Activated naive CD8-positive, alpha-beta T cell treated with anti-CD3 and anti-CD28 coated beads for 36 hours (primary cell): ENCODE measurements at regions not wholly inside any gene's neighbourhood (a gene's known extent, or its start where the extent isn't known, plus 50 kb on each side); places are given as distances from the start of the nearest gene placed in this dataset.

ENCODE experiments used
- DNase-seq: peaks from one replicate; pipeline ENCODE4 v3.0.0; 2021
- H3K27ac Mint-ChIP-seq: one replicate; pipeline ENCODE4 v1.8.0; 2022; ENCODE audit warnings: mild to moderate bottlenecking, moderate library complexity, mixed read lengths
- H3K27me3 Mint-ChIP-seq: one replicate; pipeline ENCODE4 v1.8.0; 2022; ENCODE audit warnings: mild to moderate bottlenecking, mixed read lengths
- H3K36me3 Mint-ChIP-seq: one replicate; pipeline ENCODE4 v1.8.0; 2021; ENCODE audit warnings: mild to moderate bottlenecking, mixed read lengths
- H3K4me1 Mint-ChIP-seq: one replicate; pipeline ENCODE4 v1.8.0; 2021; ENCODE audit warnings: mixed read lengths
- H3K4me3 Mint-ChIP-seq: one replicate; pipeline ENCODE4 v1.8.0; 2022; ENCODE audit warnings: mild to moderate bottlenecking, moderate library complexity, mixed read lengths
- H3K9me3 Mint-ChIP-seq: one replicate; pipeline ENCODE4 v1.8.0; 2022; ENCODE audit warnings: mixed read lengths

- Mint-ChIP-seq H3K27me3 (no peaks in the 10 kb centered on the region), H3K36me3 (no peaks in the 10 kb centered on the region), H3K4me3 (no peak overlapping the region), H3K4me1 (no peaks in the 10 kb centered on the region), H3K27ac (no peak overlapping the region), H3K9me3 (peaks cover 3% of the 10 kb centered on the region)
- no peak for DNase-seq
Observed at GRCh38 chr2:34909992-34910705, 1311.0 kb upstream of the FAM98A start.

- Mint-ChIP-seq H3K4me1 (no peaks in the 10 kb centered on the region), H3K9me3 (peaks cover 3% of the 10 kb centered on the region), H3K4me3 (no peak overlapping the region), H3K27me3 (no peaks in the 10 kb centered on the region), H3K27ac (no peak overlapping the region), H3K36me3 (no peaks in the 10 kb centered on the region)
- DNase-seq, result no peak
Observed at GRCh38 chr2:34907812-34908211, 1308.7 kb upstream of the FAM98A start.

- no peak overlapping the region for H3K27ac Mint-ChIP-seq
- no peaks in the 10 kb centered on the region for H3K4me1 Mint-ChIP-seq
- no peak overlapping the region for H3K4me3 Mint-ChIP-seq
Observed at GRCh38 chr2:34901739-34902138, 1302.6 kb upstream of the FAM98A start.

GRCh38 chr2:34899079-34899478, 1300.0 kb upstream of the FAM98A start:
- no peak for DNase-seq
- Mint-ChIP-seq H3K4me3 (no peak overlapping the region), H3K27ac (no peak overlapping the region), H3K27me3 (no peaks in the 10 kb centered on the region), H3K4me1 (no peaks in the 10 kb centered on the region), H3K36me3 (no peaks in the 10 kb centered on the region), H3K9me3 (no peaks in the 10 kb centered on the region)

More at GRCh38 chr2:34901739-34902138, 1302.6 kb upstream of the FAM98A start:
- H3K27me3 Mint-ChIP-seq, result no peaks in the 10 kb centered on the region
- DNase-seq, result no peak
- H3K9me3 Mint-ChIP-seq, result no peaks in the 10 kb centered on the region
- H3K36me3 Mint-ChIP-seq, result no peaks in the 10 kb centered on the region

GRCh38 chr2:34892766-34893165, 1293.7 kb upstream of the FAM98A start:
- Mint-ChIP-seq H3K4me3 (no peak overlapping the region), H3K27me3 (no peaks in the 10 kb centered on the region), H3K4me1 (no peaks in the 10 kb centered on the region), H3K9me3 (no peaks in the 10 kb centered on the region), H3K27ac (no peak overlapping the region), H3K36me3 (no peaks in the 10 kb centered on the region)
- no peak for DNase-seq

GRCh38 chr2:34892256-34892655, 1293.2 kb upstream of the FAM98A start:
- Mint-ChIP-seq H3K9me3 (no peaks in the 10 kb centered on the region), H3K36me3 (no peaks in the 10 kb centered on the region), H3K4me1 (no peaks in the 10 kb centered on the region), H3K27me3 (no peaks in the 10 kb centered on the region), H3K27ac (no peak overlapping the region), H3K4me3 (no peak overlapping the region)
- no peak for DNase-seq

GRCh38 chr2:34875091-34875745, 1276.1 kb upstream of the FAM98A start:
- Mint-ChIP-seq H3K4me1 (no peaks in the 10 kb centered on the region), H3K27me3 (no peaks in the 10 kb centered on the region), H3K36me3 (no peaks in the 10 kb centered on the region), H3K9me3 (no peaks in the 10 kb centered on the region), H3K4me3 (no peak overlapping the region), H3K27ac (no peak overlapping the region)
- no peak for DNase-seq

GRCh38 chr2:34853646-34854045, 1254.5 kb upstream of the FAM98A start:
- H3K27me3 Mint-ChIP-seq, result no peaks in the 10 kb centered on the region
- DNase-seq, result no peak
- H3K4me3 Mint-ChIP-seq, result no peak overlapping the region
- H3K9me3 Mint-ChIP-seq, result peaks cover 18% of the 10 kb centered on the region
- no peak overlapping the region for H3K27ac Mint-ChIP-seq
- no peaks in the 10 kb centered on the region for H3K4me1 Mint-ChIP-seq
- H3K36me3 Mint-ChIP-seq, result no peaks in the 10 kb centered on the region

- Mint-ChIP-seq H3K4me3 (no peak overlapping the region), H3K36me3 (no peaks in the 10 kb centered on the region)
Observed at GRCh38 chr2:34851804-34852203, 1252.7 kb upstream of the FAM98A start.

GRCh38 chr2:34849827-34850226, 1250.7 kb upstream of the FAM98A start:
- no peak for DNase-seq
- Mint-ChIP-seq H3K36me3 (no peaks in the 10 kb centered on the region), H3K9me3 (peaks cover 2% of the 10 kb centered on the region), H3K4me3 (no peak overlapping the region), H3K27ac (no peak overlapping the region), H3K27me3 (no peaks in the 10 kb centered on the region), H3K4me1 (no peaks in the 10 kb centered on the region)

More at GRCh38 chr2:34851804-34852203, 1252.7 kb upstream of the FAM98A start:
- Mint-ChIP-seq H3K27me3 (no peaks in the 10 kb centered on the region), H3K4me1 (no peaks in the 10 kb centered on the region), H3K9me3 (peaks cover 14% of the 10 kb centered on the region), H3K27ac (no peak overlapping the region)
- DNase-seq, result no peak

GRCh38 chr2:34848691-34849090, 1249.6 kb upstream of the FAM98A start:
- Mint-ChIP-seq H3K9me3 (peaks cover 2% of the 10 kb centered on the region), H3K4me3 (no peak overlapping the region), H3K36me3 (no peaks in the 10 kb centered on the region)

GRCh38 chr2:34848132-34848531, 1249.0 kb upstream of the FAM98A start:
- no peak for DNase-seq
- Mint-ChIP-seq H3K9me3 (peaks cover 2% of the 10 kb centered on the region), H3K36me3 (no peaks in the 10 kb centered on the region), H3K4me3 (no peak overlapping the region), H3K27me3 (no peaks in the 10 kb centered on the region), H3K4me1 (no peaks in the 10 kb centered on the region), H3K27ac (no peak overlapping the region)

More at GRCh38 chr2:34848691-34849090, 1249.6 kb upstream of the FAM98A start:
- DNase-seq, result no peak
- no peaks in the 10 kb centered on the region for H3K27me3 Mint-ChIP-seq
- H3K27ac Mint-ChIP-seq, result no peak overlapping the region
- H3K4me1 Mint-ChIP-seq, result no peaks in the 10 kb centered on the region

GRCh38 chr2:34844629-34845028, 1245.5 kb upstream of the FAM98A start:
- Mint-ChIP-seq H3K27ac (no peak overlapping the region), H3K27me3 (no peaks in the 10 kb centered on the region), H3K4me1 (no peaks in the 10 kb centered on the region), H3K36me3 (no peaks in the 10 kb centered on the region), H3K4me3 (no peak overlapping the region), H3K9me3 (peaks cover 2% of the 10 kb centered on the region)
- no peak for DNase-seq

- H3K27ac Mint-ChIP-seq, result no peak overlapping the region
- no peaks in the 10 kb centered on the region for H3K27me3 Mint-ChIP-seq
- H3K4me3 Mint-ChIP-seq, result no peak overlapping the region
- no peak for DNase-seq
- H3K9me3 Mint-ChIP-seq, result peaks cover 3% of the 10 kb centered on the region
- no peaks in the 10 kb centered on the region for H3K36me3 Mint-ChIP-seq
- no peaks in the 10 kb centered on the region for H3K4me1 Mint-ChIP-seq
Observed at GRCh38 chr2:34838408-34838807, 1239.3 kb upstream of the FAM98A start.

- Mint-ChIP-seq H3K4me3 (no peak overlapping the region), H3K36me3 (no peaks in the 10 kb centered on the region), H3K4me1 (no peaks in the 10 kb centered on the region), H3K9me3 (peaks cover 5% of the 10 kb centered on the region), H3K27me3 (no peaks in the 10 kb centered on the region), H3K27ac (no peak overlapping the region)
- DNase-seq, result no peak
Observed at GRCh38 chr2:34836361-34836760, 1237.3 kb upstream of the FAM98A start.

GRCh38 chr2:34831096-34831495, 1232.0 kb upstream of the FAM98A start:
- DNase-seq, result no peak
- peaks cover 7% of the 10 kb centered on the region for H3K9me3 Mint-ChIP-seq
- no peaks in the 10 kb centered on the region for H3K27me3 Mint-ChIP-seq
- H3K27ac Mint-ChIP-seq, result no peak overlapping the region
- no peaks in the 10 kb centered on the region for H3K36me3 Mint-ChIP-seq
- no peaks in the 10 kb centered on the region for H3K4me1 Mint-ChIP-seq
- no peak overlapping the region for H3K4me3 Mint-ChIP-seq
